Right atrium auricular region (tissue), 2 donors: ENCODE measurements at regions not wholly inside any gene's neighbourhood (a gene's known extent, or its start where the extent isn't known, plus 50 kb on each side); places are given as distances from the start of the nearest gene placed in this dataset.
"Not testable (repeated sequence)": the region's sequence is repeated elsewhere in the genome, so short reads cannot be mapped to it uniquely, and the experiment has no call there.

Source experiments
- DNase-seq: peaks from one replicate; pipeline ENCODE4 v3.0.0-alpha.2; 2019; ENCODE audit warnings: low spot score
- H3K27ac ChIP-seq, 2 donors: fragments of 200-600 bp; sonication (generic); 1 replicate in 1 of 2; 2 replicates in 1 of 2; pipeline ENCODE4 v1.5.1; 2016 to 2019
- H3K27me3 ChIP-seq, 2 donors: fragments of 200-600 bp; sonication (generic); one replicate each; pipeline versions ENCODE4 v1.5.1 to v1.6.0; 2017 to 2019
- H3K36me3 ChIP-seq: fragments of 200-600 bp; sonication (generic); one replicate; pipeline ENCODE4 v1.5.1; 2016
- H3K4me1 ChIP-seq, 2 donors: fragments of 200-600 bp; sonication (generic); one replicate each; pipeline versions ENCODE4 v1.5.1 to v1.6.0; 2017 to 2019
- H3K4me3 ChIP-seq, 2 donors: fragments of 200-600 bp; sonication (generic); 1 replicate in 1 of 2; 2 replicates in 1 of 2; pipeline ENCODE4 v1.5.1; 2017 to 2019; ENCODE audit warnings: mild to moderate bottlenecking in 1 of 2, moderate library complexity in 1 of 2
- H3K9me3 ChIP-seq, 2 donors: fragments of 200-600 bp; sonication (generic); one replicate each; pipeline ENCODE4 v1.5.1; 2019
- CTCF ChIP-seq, 2 donors: fragments of 200-600 bp; sonication (generic); IDR thresholded peaks; one replicate each; pipeline ENCODE4 v1.5.1; 2019; ENCODE audit warnings: antibody characterized with exemption in 2 of 2

- Histone ChIP-seq H3K27me3 (no peaks in the 10 kb centered on the region), H3K9me3 (no peaks in the 10 kb centered on the region), H3K27ac (no peak overlapping the region), H3K4me3 (no peak overlapping the region), H3K36me3 (no peaks in the 10 kb centered on the region), H3K4me1 (no peaks in the 10 kb centered on the region)
- DNase-seq, result no peak
- peak; percentile 38 to 59 for TF ChIP-seq CTCF (IDR thresholded peaks at IDR 0.05)
Measured at GRCh38 chr4:85127653-85128052, 161.2 kb upstream of the WDFY3 start.

- H3K4me1 ChIP-seq, result no peaks in the 10 kb centered on the region
- H3K36me3 ChIP-seq, result no peaks in the 10 kb centered on the region
- H3K4me3 ChIP-seq, result no peak overlapping the region
- no peak for TF ChIP-seq CTCF (IDR thresholded peaks at IDR 0.05)
- DNase-seq, result no peak
- no peak overlapping the region for H3K27ac ChIP-seq
- no peaks in the 10 kb centered on the region for H3K27me3 ChIP-seq
- no peaks in the 10 kb centered on the region for H3K9me3 ChIP-seq
Measured at GRCh38 chr4:85128246-85129204, 162.0 kb upstream of the WDFY3 start.

GRCh38 chr4:85129354-85130125, 163.1 kb upstream of the WDFY3 start:
- H3K9me3 ChIP-seq, H3K4me3 ChIP-seq, DNase-seq, H3K4me1 ChIP-seq, H3K27me3 ChIP-seq, H3K36me3 ChIP-seq, H3K27ac ChIP-seq: not testable (repeated sequence)

GRCh38 chr4:85132117-85132516, 165.6 kb upstream of the WDFY3 start:
- Histone ChIP-seq H3K4me1 (no peaks in the 10 kb centered on the region), H3K27ac (no peak overlapping the region), H3K27me3 (no peaks in the 10 kb centered on the region), H3K9me3 (no peaks in the 10 kb centered on the region), H3K36me3 (no peaks in the 10 kb centered on the region), H3K4me3 (no peak overlapping the region)
- no peak for DNase-seq
- TF ChIP-seq CTCF (IDR thresholded peaks at IDR 0.05), result no peak

- TF ChIP-seq CTCF (IDR thresholded peaks at IDR 0.05), result no peak
- no peak overlapping the region for H3K27ac ChIP-seq
- no peak overlapping the region for H3K4me3 ChIP-seq
- no peaks in the 10 kb centered on the region for H3K36me3 ChIP-seq
- no peaks in the 10 kb centered on the region for H3K27me3 ChIP-seq
- H3K4me1 ChIP-seq, result no peaks in the 10 kb centered on the region
- no peaks in the 10 kb centered on the region for H3K9me3 ChIP-seq
- DNase-seq, result no peak
Measured at GRCh38 chr4:85132570-85132969, 166.1 kb upstream of the WDFY3 start.

GRCh38 chr4:85139749-85140148, 173.3 kb upstream of the WDFY3 start:
- H3K27me3 ChIP-seq, H3K4me1 ChIP-seq, DNase-seq, H3K9me3 ChIP-seq, H3K4me3 ChIP-seq, H3K36me3 ChIP-seq, H3K27ac ChIP-seq: not testable (repeated sequence)
